GM21515 (cell line): ENCODE measurements at regions not wholly inside any gene's neighbourhood (a gene's known extent, or its start where the extent isn't known, plus 50 kb on each side); places are given as distances from the start of the nearest gene placed in this dataset.

Experiments
- ATAC-seq: cut with Tn5 transposase; IDR thresholded peaks from one replicate; pipeline ENCODE4 v1.9.1; 2021; ENCODE audit not compliant: unreplicated experiment

- ATAC-seq, result no peak
Measured at GRCh38 chr5:93072831-93073459, 508.1 kb downstream of the NR2F1-AS1 start.

- no peak for ATAC-seq
Measured at GRCh38 chr5:93071710-93072109, 509.3 kb downstream of the NR2F1-AS1 start.

DNA sequence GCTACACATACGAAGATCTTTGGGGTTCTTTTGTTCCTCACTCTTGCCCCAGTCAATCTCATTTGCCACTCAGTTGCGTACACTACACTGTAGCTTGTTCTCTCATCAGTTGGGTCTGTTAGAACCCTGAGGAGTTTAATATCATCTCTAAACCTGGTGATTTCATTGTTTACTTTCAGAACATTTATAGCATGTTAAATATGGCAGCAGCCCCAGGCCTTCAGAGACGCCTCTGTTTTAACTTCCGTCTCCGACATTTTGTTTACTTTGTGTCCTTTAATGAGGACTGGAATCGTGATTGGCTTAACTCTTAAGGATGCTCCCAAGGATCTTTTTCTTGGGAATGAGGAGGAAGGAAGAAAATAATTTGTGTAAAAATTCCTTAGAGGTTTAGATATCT is 510.1 kb downstream of the NR2F1-AS1 start:
- ATAC-seq, result no peak

DNA sequence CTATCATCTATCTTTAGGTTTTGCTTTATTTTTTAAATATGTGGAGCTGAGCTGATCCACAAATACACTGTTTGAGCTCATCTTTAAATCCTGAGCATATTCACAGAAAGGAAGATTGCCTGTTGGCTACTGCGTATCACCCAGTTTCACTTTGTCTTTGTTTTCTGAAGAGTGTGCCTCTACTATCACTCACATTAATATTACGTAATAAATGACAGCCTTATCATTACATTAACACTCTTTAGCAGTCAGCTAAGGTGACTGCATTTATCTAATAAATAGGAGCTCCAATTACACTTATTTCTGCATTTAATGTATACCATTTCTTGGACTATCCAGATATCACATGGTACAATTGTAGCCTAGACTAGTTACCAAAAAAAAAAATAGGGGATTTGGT is 511.7 kb downstream of the NR2F1-AS1 start:
- no peak for ATAC-seq

DNA sequence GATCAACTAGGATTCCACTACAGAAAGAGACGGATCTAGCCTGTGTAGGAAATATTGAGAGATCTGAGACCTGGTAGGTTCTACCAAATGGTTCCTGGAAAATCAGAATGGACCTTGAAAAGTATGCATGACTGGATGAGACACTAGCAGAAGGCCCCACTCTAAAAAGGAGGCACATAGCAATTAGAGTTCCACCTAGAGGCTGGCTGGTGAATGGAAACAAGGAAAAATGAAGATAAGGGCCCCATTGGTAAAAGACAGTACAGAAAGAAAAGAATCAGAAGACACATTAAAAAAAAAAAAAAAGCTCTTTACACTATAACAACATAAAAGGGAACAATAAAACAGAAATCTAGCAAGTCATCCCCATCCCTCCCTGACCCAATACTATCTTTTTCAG is 518.5 kb downstream of the NR2F1-AS1 start:
- no peak for ATAC-seq

- ATAC-seq, result no peak
Measured at GRCh38 chr5:93058309-93058708, 522.7 kb downstream of the NR2F1-AS1 start.

DNA sequence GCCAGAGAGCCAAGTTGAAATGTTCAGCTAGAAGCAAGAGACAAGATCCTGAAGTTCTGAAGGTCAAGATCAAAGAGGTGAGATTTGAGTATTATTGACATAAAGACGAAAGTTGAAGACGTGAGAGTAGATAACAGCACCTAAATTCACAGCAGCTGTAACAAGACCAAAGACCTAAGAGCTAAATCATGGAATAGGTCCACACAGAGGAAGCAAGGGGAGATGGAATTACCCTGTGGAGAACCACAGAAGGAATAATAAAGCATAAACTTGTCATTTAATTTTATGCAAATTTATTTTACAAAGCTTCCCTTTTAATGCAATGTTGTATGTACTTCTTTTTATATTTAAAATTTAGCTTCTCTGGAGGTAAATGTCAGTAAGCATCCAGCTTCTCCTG is 523.7 kb downstream of the NR2F1-AS1 start:
- no peak for ATAC-seq

DNA sequence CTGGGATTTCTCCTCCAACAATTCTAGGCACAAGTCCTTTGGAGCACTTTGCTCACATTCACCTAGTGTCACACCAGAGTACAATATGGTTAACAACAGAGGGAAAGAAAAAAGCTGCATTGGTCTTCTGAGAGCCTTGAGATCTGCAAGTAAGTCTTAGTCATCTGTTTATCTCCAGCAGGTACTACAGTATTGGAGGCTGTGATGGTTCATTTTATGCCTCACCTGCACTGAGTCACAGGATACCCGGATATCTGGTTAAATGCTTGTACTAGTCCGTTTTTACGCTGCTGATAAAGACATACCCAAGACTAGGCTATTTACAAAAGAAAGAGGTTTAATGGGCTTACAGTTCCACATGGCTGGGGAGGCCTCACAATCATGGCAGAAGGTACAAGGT is 525.0 kb downstream of the NR2F1-AS1 start:
- no peak for ATAC-seq

GRCh38 chr5:93055561-93055960 is 525.5 kb downstream of the NR2F1-AS1 start:
- ATAC-seq, result no peak

DNA sequence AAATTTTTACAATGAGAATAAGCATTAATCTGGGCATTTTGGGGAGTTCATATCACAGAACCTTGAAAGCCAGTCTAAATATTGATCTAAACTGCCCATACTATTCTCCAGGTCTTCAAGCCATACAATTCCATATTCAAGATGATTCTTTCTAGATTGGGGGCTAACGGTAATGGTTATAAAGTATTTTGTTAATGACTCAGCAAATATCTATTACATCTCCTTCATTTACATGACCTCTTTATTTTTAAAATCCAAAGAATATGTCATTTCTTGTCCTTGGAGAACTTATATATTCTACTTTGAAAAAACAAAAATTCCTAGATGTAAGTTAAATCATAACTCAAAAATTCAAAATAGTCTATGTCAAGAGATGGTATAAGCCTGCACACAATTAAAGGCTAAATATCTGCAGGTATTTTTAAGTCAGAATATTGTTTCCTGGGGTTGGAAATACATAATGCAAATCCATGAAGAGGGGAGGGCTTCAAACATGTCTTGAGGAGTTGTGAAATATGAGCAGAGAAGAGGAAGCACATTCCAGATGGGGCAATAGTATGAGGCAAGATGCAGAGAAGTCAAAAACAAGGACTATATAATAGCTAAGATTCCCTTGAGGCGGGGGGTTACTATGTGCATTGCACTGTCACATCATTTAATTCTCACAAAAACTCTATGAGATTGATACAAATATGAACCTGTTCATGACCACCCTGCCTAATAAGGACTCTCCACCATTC is 526.4 kb downstream of the NR2F1-AS1 start:
- ATAC-seq, result no peak

- ATAC-seq, result no peak
Measured at GRCh38 chr5:93053825-93054224, 527.2 kb downstream of the NR2F1-AS1 start.

GRCh38 chr5:93048858-93049257 is 532.2 kb downstream of the NR2F1-AS1 start:
- ATAC-seq, result no peak

- no peak for ATAC-seq
Measured at GRCh38 chr5:93044859-93045666, 536.0 kb downstream of the NR2F1-AS1 start.

DNA sequence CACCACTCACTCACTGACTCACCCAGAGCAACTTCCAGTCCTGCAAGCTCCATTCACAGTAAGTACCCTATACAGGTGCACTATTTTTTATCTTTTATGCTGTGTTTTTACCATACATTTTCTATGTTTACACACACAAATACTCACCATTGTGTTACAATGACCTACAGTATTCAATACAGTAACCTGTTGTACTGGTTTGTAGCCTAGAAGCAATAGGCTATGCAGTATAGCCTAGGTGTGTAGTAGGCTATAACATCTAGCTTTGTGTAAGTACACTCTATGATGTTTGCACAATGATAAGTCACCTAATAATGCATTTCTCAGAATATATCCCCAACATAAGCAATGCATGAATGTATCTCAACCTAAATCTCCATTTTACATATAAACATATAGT is 541.1 kb downstream of the NR2F1-AS1 start:
- ATAC-seq, result no peak

- no peak for ATAC-seq
Measured at GRCh38 chr5:93034621-93035590, 546.1 kb downstream of the NR2F1-AS1 start.

GRCh38 chr5:93022796-93023447 is 558.1 kb downstream of the NR2F1-AS1 start:
- no peak for ATAC-seq

- ATAC-seq, result no peak
Measured at GRCh38 chr5:93022211-93022610, 558.8 kb downstream of the NR2F1-AS1 start.

GRCh38 chr5:93019896-93020295 is 561.1 kb downstream of the NR2F1-AS1 start:
- ATAC-seq, result no peak

DNA sequence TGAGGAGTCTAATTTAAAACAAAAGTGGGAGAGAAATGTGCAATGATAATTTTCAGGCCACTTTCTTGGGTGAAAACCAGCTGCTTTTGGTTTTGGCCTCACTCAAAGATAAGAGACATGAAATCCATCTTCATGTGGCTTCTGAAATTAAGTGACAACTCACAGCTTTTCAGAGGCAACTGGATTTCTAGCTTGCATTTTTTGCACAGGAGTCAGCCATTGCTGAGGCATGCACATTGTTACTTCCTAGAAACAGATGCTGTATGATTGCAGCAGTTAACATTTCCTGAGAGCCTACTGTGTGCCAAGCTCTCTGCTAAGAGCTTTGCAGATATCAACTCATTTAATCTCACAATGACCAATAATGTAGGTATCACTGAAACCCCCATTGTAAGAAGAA is 562.6 kb downstream of the NR2F1-AS1 start:
- no peak for ATAC-seq

DNA sequence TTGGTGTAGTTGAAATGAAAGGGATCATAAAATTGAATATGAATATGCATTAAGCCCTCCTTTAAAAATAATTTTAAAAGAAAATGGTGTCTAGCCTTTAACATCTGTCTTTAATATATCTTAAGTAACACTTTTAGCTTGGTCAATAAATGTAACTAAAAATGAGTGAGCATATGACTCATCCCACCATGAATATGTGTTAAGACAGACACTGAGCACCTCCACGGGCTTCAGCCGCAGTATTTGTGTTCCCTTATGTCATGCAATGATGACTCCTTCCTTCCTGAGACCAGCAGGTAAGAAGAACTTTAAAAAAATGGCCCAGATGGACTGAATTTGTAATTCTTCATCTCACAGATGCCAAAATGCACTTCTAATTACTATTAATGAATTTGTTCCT is 563.2 kb downstream of the NR2F1-AS1 start:
- no peak for ATAC-seq
